ENCODE measurements at regions not wholly inside any gene's neighbourhood (a gene's known extent, or its start where the extent isn't known, plus 50 kb on each side); places are given as distances from the start of the nearest gene placed in this dataset.

DNA sequence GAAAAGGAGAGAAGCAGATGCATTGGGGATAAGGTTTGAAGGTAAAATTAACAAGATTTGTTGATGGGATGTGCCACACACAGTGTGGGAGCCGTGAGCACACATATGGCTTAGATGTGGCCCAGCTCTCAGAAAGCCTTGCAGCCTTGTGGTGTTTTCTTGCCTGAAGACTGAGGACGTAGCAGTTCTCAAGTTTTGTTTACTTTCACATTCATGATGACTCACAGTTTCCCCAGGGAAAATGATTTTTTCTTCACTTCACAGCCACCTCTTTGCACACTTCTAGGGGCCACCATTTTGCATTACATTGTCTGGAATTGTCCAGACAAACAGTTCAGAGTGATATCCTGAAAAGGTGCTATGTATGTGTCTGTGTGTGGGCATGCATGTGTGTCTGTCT, 126.2 kb downstream of the BASP1 start:
- TF ChIP-seq CTCF (IDR thresholded peaks at IDR 0.05; ENCODE audit: low read length) (no peak), EZH2 (IDR thresholded peaks at IDR 0.05; ENCODE audit: borderline replicate concordance, low read length) (no peak)
